GM23338 (cell line): ENCODE measurements at regions not wholly inside any gene's neighbourhood (a gene's known extent, or its start where the extent isn't known, plus 50 kb on each side); places are given as distances from the start of the nearest gene placed in this dataset.

Source experiments
- ATAC-seq: fragments of 200-7000 bp; cut with Tn5 transposase; 3 replicates; pipeline ENCODE4 v1.9.1; 2020
- DNase-seq: peaks from one replicate; pipeline ENCODE4 v3.0.0-alpha.2; 2015; ENCODE audit warnings: low spot score
- H2AFZ ChIP-seq: fragments of 200-600 bp; sonication (generic); 2 replicates; pipeline ENCODE4 v1.8.0; 2016; ENCODE audit warnings: antibody characterized with exemption, mild to moderate bottlenecking, moderate library complexity
- H3F3A ChIP-seq: fragments of 200-600 bp; sonication (generic); replicated peaks from 2 replicates; pipeline ENCODE4 v1.8.0; 2017; ENCODE audit warnings: antibody characterized with exemption, mixed run types, low read depth
- H3K27ac ChIP-seq: fragments of 200-600 bp; sonication (generic); 2 replicates; pipeline ENCODE4 v1.6.1; 2016; ENCODE audit warnings: low read depth
- H3K27me3 ChIP-seq: fragments of 200-600 bp; sonication (generic); 2 replicates; pipeline ENCODE4 v1.8.0; 2016; ENCODE audit warnings: mild to moderate bottlenecking, mixed run types, moderate library complexity; ENCODE audit not compliant: insufficient read depth
- H3K36me3 ChIP-seq: fragments of 200-600 bp; sonication (generic); 2 replicates; pipeline ENCODE4 v1.8.0; 2016; ENCODE audit warnings: mild to moderate bottlenecking; ENCODE audit not compliant: insufficient read depth
- H3K4me1 ChIP-seq: fragments of 200-600 bp; sonication (generic); 2 replicates; pipeline ENCODE4 v1.8.0; 2016; ENCODE audit warnings: mild to moderate bottlenecking, moderate library complexity; ENCODE audit not compliant: insufficient read depth
- H3K4me2 ChIP-seq: fragments of 200-600 bp; sonication (generic); 2 replicates; pipeline ENCODE4 v1.7.1; 2017; ENCODE audit warnings: mixed run types
- H3K4me3 ChIP-seq: fragments of 200-600 bp; sonication (generic); 2 replicates; pipeline ENCODE4 v1.6.1; 2016; ENCODE audit warnings: mixed run types
- H3K79me2 ChIP-seq: fragments of 200-600 bp; sonication (generic); replicated peaks from 2 replicates; pipeline ENCODE4 v1.8.0; 2017; ENCODE audit warnings: mild to moderate bottlenecking; ENCODE audit not compliant: insufficient read depth
- H3K9me2 ChIP-seq: fragments of 200-600 bp; sonication (generic); 2 replicates; pipeline ENCODE4 v1.8.0; 2017; ENCODE audit not compliant: insufficient read depth
- H4K20me1 ChIP-seq: fragments of 200-600 bp; sonication (generic); replicated peaks from 2 replicates; pipeline ENCODE4 v1.8.0; 2017; ENCODE audit warnings: mild to moderate bottlenecking; ENCODE audit not compliant: insufficient read depth
- H3K27ac Mint-ChIP-seq: 2 replicates; pipeline ENCODE4 v1.8.0; 2020; ENCODE audit warnings: inconsistent platforms, mild to moderate bottlenecking, moderate library complexity, mixed read lengths
- H3K27me3 Mint-ChIP-seq: 3 replicates; pipeline ENCODE4 v1.8.0; 2022; ENCODE audit warnings: low read depth, mild to moderate bottlenecking, moderate library complexity, mixed read lengths, inconsistent platforms; ENCODE audit not compliant: insufficient read depth, poor library complexity
- H3K36me3 Mint-ChIP-seq: 3 replicates; pipeline ENCODE4 v1.8.0; 2021; ENCODE audit warnings: low read depth, mild to moderate bottlenecking, inconsistent platforms, moderate library complexity, mixed read lengths
- H3K4me1 Mint-ChIP-seq: 3 replicates; pipeline ENCODE4 v1.8.0; 2020; ENCODE audit warnings: mild to moderate bottlenecking, inconsistent platforms, mixed read lengths
- H3K4me3 Mint-ChIP-seq: 3 replicates; pipeline ENCODE4 v1.8.0; 2021; ENCODE audit warnings: moderate library complexity, mild to moderate bottlenecking, inconsistent platforms, mixed read lengths
- H3K9me3 Mint-ChIP-seq: 3 replicates; pipeline ENCODE4 v1.8.0; 2020; ENCODE audit warnings: moderate library complexity, mild to moderate bottlenecking, inconsistent platforms, mixed read lengths
- EZH2 ChIP-seq: fragments of 200-600 bp; sonication (generic); IDR thresholded peaks from one replicate; pipeline ENCODE4 v1.8.0; 2017; ENCODE audit warnings: antibody characterized with exemption, mild to moderate bottlenecking, low read depth; ENCODE audit not compliant: unreplicated experiment
- EZH2phosphoT487 ChIP-seq: fragments of 200-600 bp; sonication (generic); IDR thresholded peaks from one replicate; pipeline ENCODE4 v1.8.1; 2018; ENCODE audit warnings: antibody characterized with exemption; ENCODE audit not compliant: unreplicated experiment
- JUNB ChIP-seq: IDR thresholded peaks from one replicate; pipeline ENCODE4 v1.6.1; 2016; ENCODE audit warnings: antibody characterized with exemption; ENCODE audit not compliant: unreplicated experiment
- NANOG ChIP-seq: IDR thresholded peaks from 2 replicates; pipeline ENCODE4 v1.6.1; 2016; ENCODE audit warnings: antibody characterized with exemption, borderline replicate concordance
- POLR2AphosphoS5 ChIP-seq: IDR thresholded peaks from 2 replicates; pipeline ENCODE4 v1.6.1; 2016; ENCODE audit warnings: antibody characterized with exemption, low read depth
- REST ChIP-seq: IDR thresholded peaks from one replicate; pipeline ENCODE4 v1.6.1; 2018; ENCODE audit warnings: antibody characterized with exemption; ENCODE audit not compliant: unreplicated experiment
- STAT1 ChIP-seq: IDR thresholded peaks from one replicate; pipeline ENCODE4 v1.6.1; 2016; ENCODE audit warnings: antibody characterized with exemption; ENCODE audit not compliant: unreplicated experiment
- ZNF114 ChIP-seq: fragments of 250-450 bp; sonication (Bioruptor Pico); IDR thresholded peaks from 2 replicates; pipeline ENCODE4 v1.5.0; 2020; ENCODE audit warnings: mild to moderate bottlenecking, moderate library complexity
- ZNF331 ChIP-seq: fragments of 250-450 bp; sonication (Bioruptor Pico); IDR thresholded peaks from 2 replicates; pipeline ENCODE4 v1.5.0; 2020; ENCODE audit warnings: low read depth, mild to moderate bottlenecking, moderate library complexity
- TF ChIP-seq, protein P1 (sequence below): IDR thresholded peaks from 2 replicates; pipeline ENCODE4 v1.6.1; 2016; ENCODE audit warnings: antibody characterized with exemption
- TF ChIP-seq, protein P2 (sequence below), 2 experiments: fragments of 200-600 bp in 1 of 2; sonication (generic) in 1 of 2; conservative IDR thresholded peaks; 2 replicates each; pipeline versions ENCODE4 v1.5.1 to v1.6.1; 2016 to 2017; ENCODE audit warnings: antibody characterized with exemption in 2 of 2, low read depth in 2 of 2, mild to moderate bottlenecking in 2 of 2, moderate library complexity in 1 of 2

GRCh38 chrX:124231451-124231759 is 101.1 kb upstream of the TEX13D start (continued):
- TF ChIP-seq, protein P1, sequence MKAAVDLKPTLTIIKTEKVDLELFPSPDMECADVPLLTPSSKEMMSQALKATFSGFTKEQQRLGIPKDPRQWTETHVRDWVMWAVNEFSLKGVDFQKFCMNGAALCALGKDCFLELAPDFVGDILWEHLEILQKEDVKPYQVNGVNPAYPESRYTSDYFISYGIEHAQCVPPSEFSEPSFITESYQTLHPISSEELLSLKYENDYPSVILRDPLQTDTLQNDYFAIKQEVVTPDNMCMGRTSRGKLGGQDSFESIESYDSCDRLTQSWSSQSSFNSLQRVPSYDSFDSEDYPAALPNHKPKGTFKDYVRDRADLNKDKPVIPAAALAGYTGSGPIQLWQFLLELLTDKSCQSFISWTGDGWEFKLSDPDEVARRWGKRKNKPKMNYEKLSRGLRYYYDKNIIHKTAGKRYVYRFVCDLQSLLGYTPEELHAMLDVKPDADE, result no peak
- TF ChIP-seq NANOG, result no peak
- no peak for TF ChIP-seq STAT1
- no peak for TF ChIP-seq JUNB
- TF ChIP-seq REST, result no peak
- no peak for TF ChIP-seq ZNF114
- TF ChIP-seq POLR2AphosphoS5, result no peak
- TF ChIP-seq, protein P2, sequence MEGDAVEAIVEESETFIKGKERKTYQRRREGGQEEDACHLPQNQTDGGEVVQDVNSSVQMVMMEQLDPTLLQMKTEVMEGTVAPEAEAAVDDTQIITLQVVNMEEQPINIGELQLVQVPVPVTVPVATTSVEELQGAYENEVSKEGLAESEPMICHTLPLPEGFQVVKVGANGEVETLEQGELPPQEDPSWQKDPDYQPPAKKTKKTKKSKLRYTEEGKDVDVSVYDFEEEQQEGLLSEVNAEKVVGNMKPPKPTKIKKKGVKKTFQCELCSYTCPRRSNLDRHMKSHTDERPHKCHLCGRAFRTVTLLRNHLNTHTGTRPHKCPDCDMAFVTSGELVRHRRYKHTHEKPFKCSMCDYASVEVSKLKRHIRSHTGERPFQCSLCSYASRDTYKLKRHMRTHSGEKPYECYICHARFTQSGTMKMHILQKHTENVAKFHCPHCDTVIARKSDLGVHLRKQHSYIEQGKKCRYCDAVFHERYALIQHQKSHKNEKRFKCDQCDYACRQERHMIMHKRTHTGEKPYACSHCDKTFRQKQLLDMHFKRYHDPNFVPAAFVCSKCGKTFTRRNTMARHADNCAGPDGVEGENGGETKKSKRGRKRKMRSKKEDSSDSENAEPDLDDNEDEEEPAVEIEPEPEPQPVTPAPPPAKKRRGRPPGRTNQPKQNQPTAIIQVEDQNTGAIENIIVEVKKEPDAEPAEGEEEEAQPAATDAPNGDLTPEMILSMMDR (conservative IDR thresholded peaks at IDR 0.05; ENCODE audit: low read depth in 2 of 2), result no peak

- peaks cover 33% of the 10 kb centered on the region for H3K4me1 ChIP-seq
- H3K36me3 Mint-ChIP-seq, result no peaks in the 10 kb centered on the region
- H3K4me3 ChIP-seq, result no peak overlapping the region
- H3K27ac Mint-ChIP-seq, result no peak overlapping the region
- H3K4me2 ChIP-seq, result peak overlapping the region; percentile 64
- H3K4me3 Mint-ChIP-seq, result no peak overlapping the region
- H3K27ac ChIP-seq, result no peak overlapping the region
- no peaks in the 10 kb centered on the region for H3K9me2 ChIP-seq
- H3K36me3 ChIP-seq, result no peaks in the 10 kb centered on the region
- H3K27me3 Mint-ChIP-seq, result peaks cover 29% of the 10 kb centered on the region
- peak; percentile 9; the same call in 1 of the 3 replicates for ATAC-seq
- no peaks in the 10 kb centered on the region for H3F3A ChIP-seq
- DNase-seq, result peak; percentile 24
- no peaks in the 10 kb centered on the region for H4K20me1 ChIP-seq
- H2AFZ ChIP-seq, result no peak overlapping the region
- H3K4me1 Mint-ChIP-seq, result peaks cover 36% of the 10 kb centered on the region
- 0 out of 2 replicates have a peak, but pooled peaks cover 5% of the 10 kb centered on the region for H3K27me3 ChIP-seq
- no peaks in the 10 kb centered on the region for H3K9me3 Mint-ChIP-seq
- no peaks in the 10 kb centered on the region for H3K79me2 ChIP-seq
- TF ChIP-seq, protein P2 (conservative IDR thresholded peaks at IDR 0.05; ENCODE audit: low read depth in 2 of 2), result no peak
- TF ChIP-seq ZNF331 (no peak), STAT1 (no peak), EZH2phosphoT487 (no peak), EZH2 (no peak), POLR2AphosphoS5 (no peak)
Measured at GRCh38 chrX:124232523-124233201, 99.8 kb upstream of the TEX13D start.
